GM23338 (cell line): ENCODE measurements at regions not wholly inside any gene's neighbourhood (a gene's known extent, or its start where the extent isn't known, plus 50 kb on each side); places are given as distances from the start of the nearest gene placed in this dataset.
A peak's percentile ranks its signal among the peaks of the same experiment; 100 is the strongest.

Experiments used
- ATAC-seq: fragments of 200-7000 bp; cut with Tn5 transposase; 3 replicates; pipeline ENCODE4 v1.9.1; 2020
- DNase-seq: peaks from one replicate; pipeline ENCODE4 v3.0.0-alpha.2; 2015; ENCODE audit warnings: low spot score
- H2AFZ ChIP-seq: fragments of 200-600 bp; sonication (generic); 2 replicates; pipeline ENCODE4 v1.8.0; 2016; ENCODE audit warnings: antibody characterized with exemption, mild to moderate bottlenecking, moderate library complexity
- H3F3A ChIP-seq: fragments of 200-600 bp; sonication (generic); replicated peaks from 2 replicates; pipeline ENCODE4 v1.8.0; 2017; ENCODE audit warnings: antibody characterized with exemption, mixed run types, low read depth
- H3K27ac ChIP-seq: fragments of 200-600 bp; sonication (generic); 2 replicates; pipeline ENCODE4 v1.6.1; 2016; ENCODE audit warnings: low read depth
- H3K27me3 ChIP-seq: fragments of 200-600 bp; sonication (generic); 2 replicates; pipeline ENCODE4 v1.8.0; 2016; ENCODE audit warnings: mild to moderate bottlenecking, mixed run types, moderate library complexity; ENCODE audit not compliant: insufficient read depth
- H3K36me3 ChIP-seq: fragments of 200-600 bp; sonication (generic); 2 replicates; pipeline ENCODE4 v1.8.0; 2016; ENCODE audit warnings: mild to moderate bottlenecking; ENCODE audit not compliant: insufficient read depth
- H3K4me1 ChIP-seq: fragments of 200-600 bp; sonication (generic); 2 replicates; pipeline ENCODE4 v1.8.0; 2016; ENCODE audit warnings: mild to moderate bottlenecking, moderate library complexity; ENCODE audit not compliant: insufficient read depth
- H3K4me2 ChIP-seq: fragments of 200-600 bp; sonication (generic); 2 replicates; pipeline ENCODE4 v1.7.1; 2017; ENCODE audit warnings: mixed run types
- H3K4me3 ChIP-seq: fragments of 200-600 bp; sonication (generic); 2 replicates; pipeline ENCODE4 v1.6.1; 2016; ENCODE audit warnings: mixed run types
- H3K79me2 ChIP-seq: fragments of 200-600 bp; sonication (generic); replicated peaks from 2 replicates; pipeline ENCODE4 v1.8.0; 2017; ENCODE audit warnings: mild to moderate bottlenecking; ENCODE audit not compliant: insufficient read depth
- H3K9me2 ChIP-seq: fragments of 200-600 bp; sonication (generic); 2 replicates; pipeline ENCODE4 v1.8.0; 2017; ENCODE audit not compliant: insufficient read depth
- H4K20me1 ChIP-seq: fragments of 200-600 bp; sonication (generic); replicated peaks from 2 replicates; pipeline ENCODE4 v1.8.0; 2017; ENCODE audit warnings: mild to moderate bottlenecking; ENCODE audit not compliant: insufficient read depth
- H3K27ac Mint-ChIP-seq: 2 replicates; pipeline ENCODE4 v1.8.0; 2020; ENCODE audit warnings: inconsistent platforms, mild to moderate bottlenecking, moderate library complexity, mixed read lengths
- H3K27me3 Mint-ChIP-seq: 3 replicates; pipeline ENCODE4 v1.8.0; 2022; ENCODE audit warnings: low read depth, mild to moderate bottlenecking, moderate library complexity, mixed read lengths, inconsistent platforms; ENCODE audit not compliant: insufficient read depth, poor library complexity
- H3K36me3 Mint-ChIP-seq: 3 replicates; pipeline ENCODE4 v1.8.0; 2021; ENCODE audit warnings: low read depth, mild to moderate bottlenecking, inconsistent platforms, moderate library complexity, mixed read lengths
- H3K4me1 Mint-ChIP-seq: 3 replicates; pipeline ENCODE4 v1.8.0; 2020; ENCODE audit warnings: mild to moderate bottlenecking, inconsistent platforms, mixed read lengths
- H3K4me3 Mint-ChIP-seq: 3 replicates; pipeline ENCODE4 v1.8.0; 2021; ENCODE audit warnings: moderate library complexity, mild to moderate bottlenecking, inconsistent platforms, mixed read lengths
- H3K9me3 Mint-ChIP-seq: 3 replicates; pipeline ENCODE4 v1.8.0; 2020; ENCODE audit warnings: moderate library complexity, mild to moderate bottlenecking, inconsistent platforms, mixed read lengths
- EZH2 ChIP-seq: fragments of 200-600 bp; sonication (generic); IDR thresholded peaks from one replicate; pipeline ENCODE4 v1.8.0; 2017; ENCODE audit warnings: antibody characterized with exemption, mild to moderate bottlenecking, low read depth; ENCODE audit not compliant: unreplicated experiment
- EZH2phosphoT487 ChIP-seq: fragments of 200-600 bp; sonication (generic); IDR thresholded peaks from one replicate; pipeline ENCODE4 v1.8.1; 2018; ENCODE audit warnings: antibody characterized with exemption; ENCODE audit not compliant: unreplicated experiment
- NANOG ChIP-seq: IDR thresholded peaks from 2 replicates; pipeline ENCODE4 v1.6.1; 2016; ENCODE audit warnings: antibody characterized with exemption, borderline replicate concordance
- STAT1 ChIP-seq: IDR thresholded peaks from one replicate; pipeline ENCODE4 v1.6.1; 2016; ENCODE audit warnings: antibody characterized with exemption; ENCODE audit not compliant: unreplicated experiment
- ZNF114 ChIP-seq: fragments of 250-450 bp; sonication (Bioruptor Pico); IDR thresholded peaks from 2 replicates; pipeline ENCODE4 v1.5.0; 2020; ENCODE audit warnings: mild to moderate bottlenecking, moderate library complexity
- ZNF331 ChIP-seq: fragments of 250-450 bp; sonication (Bioruptor Pico); IDR thresholded peaks from 2 replicates; pipeline ENCODE4 v1.5.0; 2020; ENCODE audit warnings: low read depth, mild to moderate bottlenecking, moderate library complexity
- TF ChIP-seq, protein P1 (sequence below): fragments of 250-450 bp; sonication (Bioruptor Pico); IDR thresholded peaks from 2 replicates; pipeline ENCODE4 v1.5.0; 2020; ENCODE audit warnings: mild to moderate bottlenecking, moderate library complexity
- TF ChIP-seq, protein P2 (sequence below), 2 experiments: fragments of 200-600 bp in 1 of 2; sonication (generic) in 1 of 2; conservative IDR thresholded peaks; 2 replicates each; pipeline versions ENCODE4 v1.5.1 to v1.6.1; 2016 to 2017; ENCODE audit warnings: antibody characterized with exemption in 2 of 2, low read depth in 2 of 2, mild to moderate bottlenecking in 2 of 2, moderate library complexity in 1 of 2
- TF ChIP-seq, protein P3 (sequence below): IDR thresholded peaks from one replicate; pipeline ENCODE4 v1.6.1; 2018; ENCODE audit warnings: antibody characterized with exemption; ENCODE audit not compliant: unreplicated experiment

DNA sequence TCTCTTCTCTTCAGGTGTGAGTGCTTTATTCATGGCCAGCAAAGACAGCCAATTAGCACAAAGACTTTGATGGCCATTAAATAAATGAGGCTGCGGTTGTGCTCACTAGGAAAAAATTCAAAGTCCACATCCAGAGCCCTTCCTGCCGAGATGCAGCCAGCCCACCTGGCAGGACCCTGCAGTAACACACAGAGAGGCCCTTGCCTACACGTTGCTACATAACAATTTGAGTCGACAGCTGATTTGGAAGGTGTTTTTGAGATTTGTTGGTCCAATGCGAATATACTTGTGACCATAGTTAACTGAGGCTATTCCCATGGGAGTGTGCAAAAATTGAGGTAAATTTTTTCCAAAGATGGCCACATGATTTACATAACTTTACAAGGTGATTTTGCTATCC, 605.4 kb upstream of the HTR1E start (continued):
- no peak for TF ChIP-seq ZNF114

DNA sequence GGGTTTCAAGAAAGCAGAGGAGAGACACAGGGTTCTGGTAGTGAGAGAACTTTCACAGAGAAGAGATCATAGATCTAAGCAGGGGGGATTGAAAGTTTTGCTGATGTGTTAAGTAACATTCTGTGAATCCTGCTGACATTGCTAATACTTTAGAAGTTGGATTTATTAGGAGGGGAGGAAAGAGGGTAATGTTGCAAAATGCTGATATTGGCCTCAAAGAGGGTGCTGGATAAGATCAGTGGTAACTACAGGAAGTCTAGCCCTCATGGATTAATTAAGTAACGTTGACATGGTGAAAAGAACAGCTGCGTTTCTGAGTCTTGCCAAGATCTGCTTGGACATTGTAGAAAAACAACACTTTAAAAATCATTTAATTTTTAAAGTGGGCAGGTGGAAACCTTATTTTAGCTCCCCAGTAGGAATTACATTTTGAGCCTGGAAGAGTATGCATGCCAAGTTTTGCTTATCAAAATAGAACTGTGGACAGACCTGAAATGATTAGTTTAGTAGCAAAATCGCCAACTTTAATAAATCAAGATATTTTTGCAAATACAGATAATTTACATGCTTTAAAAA, 606.0 kb upstream of the HTR1E start:
- no peak for TF ChIP-seq ZNF331 (CRISPR knock-in tag)
- TF ChIP-seq ZNF114: no peak
- TF ChIP-seq NANOG: no peak
- TF ChIP-seq, protein P1, sequence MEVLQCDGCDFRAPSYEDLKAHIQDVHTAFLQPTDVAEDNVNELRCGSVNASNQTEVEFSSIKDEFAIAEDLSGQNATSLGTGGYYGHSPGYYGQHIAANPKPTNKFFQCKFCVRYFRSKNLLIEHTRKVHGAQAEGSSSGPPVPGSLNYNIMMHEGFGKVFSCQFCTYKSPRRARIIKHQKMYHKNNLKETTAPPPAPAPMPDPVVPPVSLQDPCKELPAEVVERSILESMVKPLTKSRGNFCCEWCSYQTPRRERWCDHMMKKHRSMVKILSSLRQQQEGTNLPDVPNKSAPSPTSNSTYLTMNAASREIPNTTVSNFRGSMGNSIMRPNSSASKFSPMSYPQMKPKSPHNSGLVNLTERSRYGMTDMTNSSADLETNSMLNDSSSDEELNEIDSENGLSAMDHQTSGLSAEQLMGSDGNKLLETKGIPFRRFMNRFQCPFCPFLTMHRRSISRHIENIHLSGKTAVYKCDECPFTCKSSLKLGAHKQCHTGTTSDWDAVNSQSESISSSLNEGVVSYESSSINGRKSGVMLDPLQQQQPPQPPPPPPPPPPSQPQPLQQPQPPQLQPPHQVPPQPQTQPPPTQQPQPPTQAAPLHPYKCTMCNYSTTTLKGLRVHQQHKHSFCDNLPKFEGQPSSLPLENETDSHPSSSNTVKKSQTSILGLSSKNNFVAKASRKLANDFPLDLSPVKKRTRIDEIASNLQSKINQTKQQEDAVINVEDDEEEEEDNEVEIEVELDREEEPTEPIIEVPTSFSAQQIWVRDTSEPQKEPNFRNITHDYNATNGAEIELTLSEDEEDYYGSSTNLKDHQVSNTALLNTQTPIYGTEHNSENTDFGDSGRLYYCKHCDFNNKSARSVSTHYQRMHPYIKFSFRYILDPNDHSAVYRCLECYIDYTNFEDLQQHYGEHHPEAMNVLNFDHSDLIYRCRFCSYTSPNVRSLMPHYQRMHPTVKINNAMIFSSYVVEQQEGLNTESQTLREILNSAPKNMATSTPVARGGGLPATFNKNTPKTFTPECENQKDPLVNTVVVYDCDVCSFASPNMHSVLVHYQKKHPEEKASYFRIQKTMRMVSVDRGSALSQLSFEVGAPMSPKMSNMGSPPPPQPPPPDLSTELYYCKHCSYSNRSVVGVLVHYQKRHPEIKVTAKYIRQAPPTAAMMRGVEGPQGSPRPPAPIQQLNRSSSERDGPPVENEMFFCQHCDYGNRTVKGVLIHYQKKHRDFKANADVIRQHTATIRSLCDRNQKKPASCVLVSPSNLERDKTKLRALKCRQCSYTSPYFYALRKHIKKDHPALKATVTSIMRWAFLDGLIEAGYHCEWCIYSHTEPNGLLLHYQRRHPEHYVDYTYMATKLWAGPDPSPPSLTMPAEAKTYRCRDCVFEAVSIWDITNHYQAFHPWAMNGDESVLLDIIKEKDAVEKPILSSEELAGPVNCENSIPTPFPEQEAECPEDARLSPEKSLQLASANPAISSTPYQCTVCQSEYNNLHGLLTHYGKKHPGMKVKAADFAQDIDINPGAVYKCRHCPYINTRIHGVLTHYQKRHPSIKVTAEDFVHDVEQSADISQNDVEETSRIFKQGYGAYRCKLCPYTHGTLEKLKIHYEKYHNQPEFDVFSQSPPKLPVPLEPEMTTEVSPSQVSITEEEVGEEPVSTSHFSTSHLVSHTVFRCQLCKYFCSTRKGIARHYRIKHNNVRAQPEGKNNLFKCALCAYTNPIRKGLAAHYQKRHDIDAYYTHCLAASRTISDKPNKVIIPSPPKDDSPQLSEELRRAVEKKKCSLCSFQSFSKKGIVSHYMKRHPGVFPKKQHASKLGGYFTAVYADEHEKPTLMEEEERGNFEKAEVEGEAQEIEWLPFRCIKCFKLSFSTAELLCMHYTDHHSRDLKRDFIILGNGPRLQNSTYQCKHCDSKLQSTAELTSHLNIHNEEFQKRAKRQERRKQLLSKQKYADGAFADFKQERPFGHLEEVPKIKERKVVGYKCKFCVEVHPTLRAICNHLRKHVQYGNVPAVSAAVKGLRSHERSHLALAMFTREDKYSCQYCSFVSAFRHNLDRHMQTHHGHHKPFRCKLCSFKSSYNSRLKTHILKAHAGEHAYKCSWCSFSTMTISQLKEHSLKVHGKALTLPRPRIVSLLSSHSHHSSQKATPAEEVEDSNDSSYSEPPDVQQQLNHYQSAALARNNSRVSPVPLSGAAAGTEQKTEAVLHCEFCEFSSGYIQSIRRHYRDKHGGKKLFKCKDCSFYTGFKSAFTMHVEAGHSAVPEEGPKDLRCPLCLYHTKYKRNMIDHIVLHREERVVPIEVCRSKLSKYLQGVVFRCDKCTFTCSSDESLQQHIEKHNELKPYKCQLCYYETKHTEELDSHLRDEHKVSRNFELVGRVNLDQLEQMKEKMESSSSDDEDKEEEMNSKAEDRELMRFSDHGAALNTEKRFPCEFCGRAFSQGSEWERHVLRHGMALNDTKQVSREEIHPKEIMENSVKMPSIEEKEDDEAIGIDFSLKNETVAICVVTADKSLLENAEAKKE (CRISPR knock-in tag): no peak
- no peak for TF ChIP-seq STAT1
- no peak for TF ChIP-seq EZH2phosphoT487
- no peak for TF ChIP-seq EZH2
- TF ChIP-seq, protein P2, sequence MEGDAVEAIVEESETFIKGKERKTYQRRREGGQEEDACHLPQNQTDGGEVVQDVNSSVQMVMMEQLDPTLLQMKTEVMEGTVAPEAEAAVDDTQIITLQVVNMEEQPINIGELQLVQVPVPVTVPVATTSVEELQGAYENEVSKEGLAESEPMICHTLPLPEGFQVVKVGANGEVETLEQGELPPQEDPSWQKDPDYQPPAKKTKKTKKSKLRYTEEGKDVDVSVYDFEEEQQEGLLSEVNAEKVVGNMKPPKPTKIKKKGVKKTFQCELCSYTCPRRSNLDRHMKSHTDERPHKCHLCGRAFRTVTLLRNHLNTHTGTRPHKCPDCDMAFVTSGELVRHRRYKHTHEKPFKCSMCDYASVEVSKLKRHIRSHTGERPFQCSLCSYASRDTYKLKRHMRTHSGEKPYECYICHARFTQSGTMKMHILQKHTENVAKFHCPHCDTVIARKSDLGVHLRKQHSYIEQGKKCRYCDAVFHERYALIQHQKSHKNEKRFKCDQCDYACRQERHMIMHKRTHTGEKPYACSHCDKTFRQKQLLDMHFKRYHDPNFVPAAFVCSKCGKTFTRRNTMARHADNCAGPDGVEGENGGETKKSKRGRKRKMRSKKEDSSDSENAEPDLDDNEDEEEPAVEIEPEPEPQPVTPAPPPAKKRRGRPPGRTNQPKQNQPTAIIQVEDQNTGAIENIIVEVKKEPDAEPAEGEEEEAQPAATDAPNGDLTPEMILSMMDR (conservative IDR thresholded peaks at IDR 0.05; ENCODE audit: low read depth in 2 of 2): no peak
- TF ChIP-seq, protein P3, sequence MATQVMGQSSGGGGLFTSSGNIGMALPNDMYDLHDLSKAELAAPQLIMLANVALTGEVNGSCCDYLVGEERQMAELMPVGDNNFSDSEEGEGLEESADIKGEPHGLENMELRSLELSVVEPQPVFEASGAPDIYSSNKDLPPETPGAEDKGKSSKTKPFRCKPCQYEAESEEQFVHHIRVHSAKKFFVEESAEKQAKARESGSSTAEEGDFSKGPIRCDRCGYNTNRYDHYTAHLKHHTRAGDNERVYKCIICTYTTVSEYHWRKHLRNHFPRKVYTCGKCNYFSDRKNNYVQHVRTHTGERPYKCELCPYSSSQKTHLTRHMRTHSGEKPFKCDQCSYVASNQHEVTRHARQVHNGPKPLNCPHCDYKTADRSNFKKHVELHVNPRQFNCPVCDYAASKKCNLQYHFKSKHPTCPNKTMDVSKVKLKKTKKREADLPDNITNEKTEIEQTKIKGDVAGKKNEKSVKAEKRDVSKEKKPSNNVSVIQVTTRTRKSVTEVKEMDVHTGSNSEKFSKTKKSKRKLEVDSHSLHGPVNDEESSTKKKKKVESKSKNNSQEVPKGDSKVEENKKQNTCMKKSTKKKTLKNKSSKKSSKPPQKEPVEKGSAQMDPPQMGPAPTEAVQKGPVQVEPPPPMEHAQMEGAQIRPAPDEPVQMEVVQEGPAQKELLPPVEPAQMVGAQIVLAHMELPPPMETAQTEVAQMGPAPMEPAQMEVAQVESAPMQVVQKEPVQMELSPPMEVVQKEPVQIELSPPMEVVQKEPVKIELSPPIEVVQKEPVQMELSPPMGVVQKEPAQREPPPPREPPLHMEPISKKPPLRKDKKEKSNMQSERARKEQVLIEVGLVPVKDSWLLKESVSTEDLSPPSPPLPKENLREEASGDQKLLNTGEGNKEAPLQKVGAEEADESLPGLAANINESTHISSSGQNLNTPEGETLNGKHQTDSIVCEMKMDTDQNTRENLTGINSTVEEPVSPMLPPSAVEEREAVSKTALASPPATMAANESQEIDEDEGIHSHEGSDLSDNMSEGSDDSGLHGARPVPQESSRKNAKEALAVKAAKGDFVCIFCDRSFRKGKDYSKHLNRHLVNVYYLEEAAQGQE: no peak
- Histone ChIP-seq H3K36me3 (no peaks in the 10 kb centered on the region), H3K79me2 (no peaks in the 10 kb centered on the region), H4K20me1 (no peaks in the 10 kb centered on the region), H3K4me2 (no peak overlapping the region), H3K27me3 (no peaks in the 10 kb centered on the region), H2AFZ (no peak overlapping the region), H3K9me2 (no peaks in the 10 kb centered on the region), H3K4me3 (no peak overlapping the region), H3F3A (no peaks in the 10 kb centered on the region), H3K4me1 (peaks cover 5% of the 10 kb centered on the region; the same call in 1 of the 2 replicates), H3K27ac (no peak overlapping the region)
- ATAC-seq (no peak), DNase-seq (no peak)
- Mint-ChIP-seq H3K9me3 (no peaks in the 10 kb centered on the region; the same call in 2 of the 3 replicates), H3K36me3 (no peaks in the 10 kb centered on the region), H3K4me3 (no peak overlapping the region), H3K27ac (peak overlapping the region; percentile 0; the same call in 1 of the 2 replicates), H3K4me1 (peaks cover 15% of the 10 kb centered on the region), H3K27me3 (no peaks in the 10 kb centered on the region)
